H9 (cell line): ENCODE measurements at regions not wholly inside any gene's neighbourhood (a gene's known extent, or its start where the extent isn't known, plus 50 kb on each side); places are given as distances from the start of the nearest gene placed in this dataset.

ENCODE experiments used
- DNase-seq: peaks from one replicate; pipeline ENCODE4 v3.0.0-alpha.2; 2017
- H2AFZ ChIP-seq: one replicate; pipeline ENCODE4 v1.6.1; 2013; ENCODE audit warnings: mild to moderate bottlenecking, low read length, control low read depth, moderate library complexity
- H2AK5ac ChIP-seq: 2 replicates; pipeline ENCODE4 v1.6.1; 2013; ENCODE audit warnings: low read length, control low read depth, mixed read lengths; ENCODE audit not compliant: insufficient read length
- H2BK120ac ChIP-seq: one replicate; pipeline ENCODE4 v1.6.1; 2013; ENCODE audit warnings: low read depth, mild to moderate bottlenecking, low read length, control low read depth, inconsistent platforms; ENCODE audit not compliant: poor library complexity, severe bottlenecking
- H2BK12ac ChIP-seq: 2 replicates; pipeline ENCODE4 v1.6.1; 2013; ENCODE audit warnings: low read length, control low read depth, mixed read lengths, low read depth; ENCODE audit not compliant: insufficient read length
- H2BK15ac ChIP-seq: 2 replicates; pipeline ENCODE4 v1.6.1; 2013; ENCODE audit warnings: low read depth, low read length, control low read depth
- H2BK20ac ChIP-seq: one replicate; pipeline ENCODE4 v1.6.1; 2013; ENCODE audit warnings: low read depth, mild to moderate bottlenecking, low read length, control low read depth, inconsistent platforms; ENCODE audit not compliant: poor library complexity, severe bottlenecking
- H2BK5ac ChIP-seq: 2 replicates; pipeline ENCODE4 v1.6.1; 2013; ENCODE audit warnings: low read length, control low read depth, mixed read lengths; ENCODE audit not compliant: insufficient read length
- H3K14ac ChIP-seq: 2 replicates; pipeline ENCODE4 v1.6.1; 2013; ENCODE audit warnings: low read length, control low read depth; ENCODE audit not compliant: insufficient read depth
- H3K18ac ChIP-seq: 2 replicates; pipeline ENCODE4 v1.6.1; 2013; ENCODE audit warnings: low read depth, mild to moderate bottlenecking, mixed read lengths, low read length, control low read depth; ENCODE audit not compliant: insufficient read length
- H3K23ac ChIP-seq: 2 replicates; pipeline ENCODE4 v1.6.1; 2013; ENCODE audit warnings: low read length, control low read depth, mixed read lengths, low read depth; ENCODE audit not compliant: insufficient read length
- H3K23me2 ChIP-seq: 2 replicates; pipeline ENCODE4 v1.6.1; 2013; ENCODE audit warnings: low read depth, mild to moderate bottlenecking, mixed read lengths, low read length, control low read depth; ENCODE audit not compliant: insufficient read length, poor library complexity, severe bottlenecking
- H3K27ac ChIP-seq: 2 replicates; pipeline ENCODE4 v1.5.1; 2013; ENCODE audit warnings: low read length, control low read depth, mixed read lengths, low read depth; ENCODE audit not compliant: insufficient read length
- H3K27me3 ChIP-seq: 2 replicates; pipeline ENCODE4 v1.6.1; 2013; ENCODE audit warnings: low read length, control low read depth, inconsistent platforms; ENCODE audit not compliant: insufficient read depth
- H3K4ac ChIP-seq: 2 replicates; pipeline ENCODE4 v1.6.1; 2013; ENCODE audit warnings: low read depth, mild to moderate bottlenecking, control low read depth, inconsistent platforms, low read length, moderate library complexity
- H3K4me1 ChIP-seq: 2 replicates; pipeline ENCODE4 v1.6.1; 2013; ENCODE audit warnings: low read length, control low read depth, inconsistent platforms; ENCODE audit not compliant: insufficient read depth
- H3K4me2 ChIP-seq: 2 replicates; pipeline ENCODE4 v1.6.1; 2013; ENCODE audit warnings: low read length, control low read depth, mixed read lengths; ENCODE audit not compliant: insufficient read length, insufficient read depth
- H3K56ac ChIP-seq: 2 replicates; pipeline ENCODE4 v1.6.1; 2013; ENCODE audit warnings: low read depth, mild to moderate bottlenecking, mixed read lengths, low read length, control low read depth; ENCODE audit not compliant: insufficient read length
- H3K79me1 ChIP-seq: 2 replicates; pipeline ENCODE4 v1.6.1; 2013; ENCODE audit warnings: low read depth, mild to moderate bottlenecking, moderate library complexity, low read length, control low read depth, inconsistent platforms; ENCODE audit not compliant: insufficient read depth, poor library complexity, severe bottlenecking
- H3K79me2 ChIP-seq: 2 replicates; pipeline ENCODE4 v1.6.1; 2013; ENCODE audit warnings: low read length, control low read depth, inconsistent platforms; ENCODE audit not compliant: insufficient read depth
- H3K9ac ChIP-seq: 2 replicates; pipeline ENCODE4 v1.6.1; 2013; ENCODE audit warnings: low read length, control low read depth, mixed read lengths; ENCODE audit not compliant: insufficient read length; ENCODE audit errors: extremely low read depth
- H3K9me3 ChIP-seq: one replicate; pipeline ENCODE4 v1.6.1; 2013; ENCODE audit warnings: low read depth, low read length, inconsistent platforms; ENCODE audit not compliant: control insufficient read depth
- H3T11ph ChIP-seq: one replicate; pipeline ENCODE4 v1.6.1; 2013; ENCODE audit warnings: mild to moderate bottlenecking, low read length, control low read depth, inconsistent platforms
- H4K20me1 ChIP-seq: one replicate; pipeline ENCODE4 v1.6.1; 2013; ENCODE audit not compliant: control insufficient read depth, insufficient read length, insufficient read depth
- H4K5ac ChIP-seq: 2 replicates; pipeline ENCODE4 v1.6.1; 2013; ENCODE audit warnings: low read depth, mild to moderate bottlenecking, mixed read lengths, low read length, control low read depth; ENCODE audit not compliant: insufficient read length
- H4K8ac ChIP-seq: replicated peaks from 2 replicates; pipeline ENCODE4 v1.6.1; 2013; ENCODE audit warnings: low read length, control low read depth, mixed read lengths, low read depth; ENCODE audit not compliant: insufficient read length
- H4K91ac ChIP-seq: 2 replicates; pipeline ENCODE4 v1.6.1; 2013; ENCODE audit warnings: low read depth, mild to moderate bottlenecking, moderate library complexity, mixed read lengths, low read length, control low read depth; ENCODE audit not compliant: insufficient read length
- H3K27ac Mint-ChIP-seq, 3 experiments: 2 replicates in 2 of 3; 3 replicates in 1 of 3; pipeline ENCODE4 v1.8.0; 2020 to 2021; ENCODE audit warnings: mixed read lengths in 3 of 3, mild to moderate bottlenecking in 1 of 3, moderate library complexity in 1 of 3
- H3K27me3 Mint-ChIP-seq: 2 replicates; pipeline ENCODE4 v1.8.0; 2021; ENCODE audit warnings: low read depth, mild to moderate bottlenecking, moderate library complexity, mixed read lengths
- H3K36me3 Mint-ChIP-seq, 3 experiments: 2 replicates in 2 of 3; 3 replicates in 1 of 3; pipeline ENCODE4 v1.8.0; 2020 to 2021; ENCODE audit warnings: low read depth in 3 of 3, mixed read lengths in 3 of 3; ENCODE audit not compliant: insufficient read depth in 1 of 3
- H3K4me1 Mint-ChIP-seq, 2 experiments: 2 replicates each; pipeline ENCODE4 v1.8.0; 2020; ENCODE audit warnings: mixed read lengths in 2 of 2
- H3K4me3 Mint-ChIP-seq, 2 experiments: 2 replicates in 1 of 2; 3 replicates in 1 of 2; pipeline ENCODE4 v1.8.0; 2020 to 2021; ENCODE audit warnings: mild to moderate bottlenecking in 2 of 2, mixed read lengths in 2 of 2, moderate library complexity in 1 of 2
- H3K9me3 Mint-ChIP-seq, 2 experiments: 2 replicates in 1 of 2; 3 replicates in 1 of 2; pipeline ENCODE4 v1.8.0; 2020; ENCODE audit warnings: mild to moderate bottlenecking in 2 of 2, mixed read lengths in 2 of 2, moderate library complexity in 1 of 2
- CTCF ChIP-seq: fragments of 200-600 bp; sonication (generic); conservative IDR thresholded peaks from 3 replicates; pipeline ENCODE4 v1.8.0; 2021; ENCODE audit warnings: antibody characterized with exemption, mild to moderate bottlenecking
- WGBS: extraction: QIAGEN DNeasy Blood & Tissue Kit; methylation state at CpG from one replicate; pipeline ENCODE4 v1.1.7; 2013; ENCODE audit warnings: missing lambda C conversion rate, low lambda C conversion rate, mixed read lengths; ENCODE audit not compliant: insufficient read length; ENCODE audit errors: extremely low coverage; 5-methylcytosine and 5-hydroxymethylcytosine counted together

- no peak overlapping the region for H3K9ac ChIP-seq
- no peak overlapping the region for H2AFZ ChIP-seq
- H3K79me2 ChIP-seq: no peaks in the 10 kb centered on the region
- H3K9me3 Mint-ChIP-seq: no peaks in the 10 kb centered on the region
- no peak overlapping the region for H2BK5ac ChIP-seq
- H3K4me1 Mint-ChIP-seq: no peaks in the 10 kb centered on the region
- WGBS: no CpG with 5 or more reads among the region's 2 CpGs
- H2BK20ac ChIP-seq: no peak overlapping the region
- no peak overlapping the region for H3K56ac ChIP-seq
- H3K9me3 ChIP-seq: no peaks in the 10 kb centered on the region
- H3K27me3 ChIP-seq: no peaks in the 10 kb centered on the region
- no peak overlapping the region for H3K23ac ChIP-seq
- H2BK15ac ChIP-seq: no peak overlapping the region
- no peak overlapping the region for H3K18ac ChIP-seq
- no peak overlapping the region for H3K14ac ChIP-seq
- H3K4me1 ChIP-seq: no peaks in the 10 kb centered on the region
- no peak overlapping the region for H3K4me2 ChIP-seq
- no peaks in the 10 kb centered on the region for H3K79me1 ChIP-seq
- no peak overlapping the region for H2AK5ac ChIP-seq
- no peak overlapping the region for H2BK120ac ChIP-seq
- H3K27me3 Mint-ChIP-seq: no peaks in the 10 kb centered on the region
- H3K27ac Mint-ChIP-seq: no peak overlapping the region
- H4K91ac ChIP-seq: no peak overlapping the region
- no peak overlapping the region for H3T11ph ChIP-seq
- H2BK12ac ChIP-seq: no peak overlapping the region
- no peak overlapping the region for H4K5ac ChIP-seq
- H3K4me3 Mint-ChIP-seq: no peak overlapping the region
- DNase-seq: no peak
- H3K36me3 Mint-ChIP-seq: no peaks in the 10 kb centered on the region
- no peaks in the 10 kb centered on the region for H4K20me1 ChIP-seq
- H4K8ac ChIP-seq: no peak overlapping the region
- H3K27ac ChIP-seq: no peak overlapping the region
- no peak overlapping the region for H3K4ac ChIP-seq
- TF ChIP-seq CTCF: no peak
- H3K23me2 ChIP-seq: no peaks in the 10 kb centered on the region
These were observed 87.2 kb upstream of the SGCD start for GRCh38 chr5:156239800-156240199.
